Neutrophil (primary cell): ENCODE measurements at regions not wholly inside any gene's neighbourhood (a gene's known extent, or its start where the extent isn't known, plus 50 kb on each side); places are given as distances from the start of the nearest gene placed in this dataset.
"Not testable (repeated sequence)": the region's sequence is repeated elsewhere in the genome, so short reads cannot be mapped to it uniquely, and the experiment has no call there.

Source experiments
- H3K27ac ChIP-seq: fragments of 200-600 bp; sonication (generic); 2 replicates; pipeline ENCODE4 v1.5.1; 2016; ENCODE audit warnings: mild to moderate bottlenecking, moderate library complexity
- H3K27me3 ChIP-seq: fragments of 200-600 bp; sonication (generic); 2 replicates; pipeline ENCODE4 v1.6.0; 2016; ENCODE audit warnings: mild to moderate bottlenecking
- H3K36me3 ChIP-seq: fragments of 200-600 bp; sonication (generic); 2 replicates; pipeline ENCODE4 v1.5.1; 2017
- H3K4me1 ChIP-seq, 2 experiments: fragments of 200-600 bp in 1 of 2; sonication (generic) in 1 of 2; 1 replicate in 1 of 2; 2 replicates in 1 of 2; pipeline versions ENCODE4 v1.5.1 to v1.6.1; 2013 to 2016; ENCODE audit warnings: low read depth in 1 of 2, low read length in 1 of 2, mild to moderate bottlenecking in 1 of 2, moderate library complexity in 1 of 2; ENCODE audit not compliant: control insufficient read depth in 1 of 2, insufficient read depth in 1 of 2
- H3K4me3 ChIP-seq, 2 experiments: fragments of 200-600 bp in 1 of 2; sonication (generic) in 1 of 2; 1 replicate in 1 of 2; 2 replicates in 1 of 2; pipeline ENCODE4 v1.5.1; 2013 to 2016; ENCODE audit warnings: low read depth in 1 of 2, low read length in 1 of 2, mild to moderate bottlenecking in 1 of 2, moderate library complexity in 1 of 2
- H3K9me3 ChIP-seq: fragments of 200-600 bp; sonication (generic); 2 replicates; pipeline ENCODE4 v1.5.1; 2016
- TF ChIP-seq, protein P1 (sequence below): fragments of 200-600 bp; sonication (generic); IDR thresholded peaks from 2 replicates; pipeline ENCODE4 v1.5.1; 2016; ENCODE audit warnings: antibody characterized with exemption

DNA sequence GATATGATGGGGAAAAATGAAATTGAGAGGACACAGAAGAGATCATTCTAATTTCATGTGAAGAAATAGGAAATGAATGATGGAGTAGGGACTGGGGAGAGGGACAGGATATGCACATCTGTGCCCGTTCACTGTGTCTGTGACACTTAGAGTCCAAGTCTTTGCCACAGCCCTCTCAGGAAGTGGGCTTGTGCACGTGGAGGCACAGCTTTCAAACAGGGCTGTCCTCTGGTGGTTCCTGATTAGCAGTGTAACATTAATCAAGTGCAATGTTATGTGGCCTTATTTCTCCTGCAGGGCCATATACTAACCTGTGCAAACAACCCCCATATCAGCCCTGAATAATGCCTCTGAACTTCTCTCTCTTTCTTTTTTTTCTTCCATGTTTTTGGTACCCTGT lies 312.2 kb upstream of the FAM98A start:
- Histone ChIP-seq H3K27ac (no peak overlapping the region), H3K27me3 (no peaks in the 10 kb centered on the region), H3K36me3 (no peaks in the 10 kb centered on the region), H3K9me3 (no peaks in the 10 kb centered on the region), H3K4me1 (no peaks in the 10 kb centered on the region), H3K4me3 (no peak overlapping the region)
- TF ChIP-seq, protein P1, sequence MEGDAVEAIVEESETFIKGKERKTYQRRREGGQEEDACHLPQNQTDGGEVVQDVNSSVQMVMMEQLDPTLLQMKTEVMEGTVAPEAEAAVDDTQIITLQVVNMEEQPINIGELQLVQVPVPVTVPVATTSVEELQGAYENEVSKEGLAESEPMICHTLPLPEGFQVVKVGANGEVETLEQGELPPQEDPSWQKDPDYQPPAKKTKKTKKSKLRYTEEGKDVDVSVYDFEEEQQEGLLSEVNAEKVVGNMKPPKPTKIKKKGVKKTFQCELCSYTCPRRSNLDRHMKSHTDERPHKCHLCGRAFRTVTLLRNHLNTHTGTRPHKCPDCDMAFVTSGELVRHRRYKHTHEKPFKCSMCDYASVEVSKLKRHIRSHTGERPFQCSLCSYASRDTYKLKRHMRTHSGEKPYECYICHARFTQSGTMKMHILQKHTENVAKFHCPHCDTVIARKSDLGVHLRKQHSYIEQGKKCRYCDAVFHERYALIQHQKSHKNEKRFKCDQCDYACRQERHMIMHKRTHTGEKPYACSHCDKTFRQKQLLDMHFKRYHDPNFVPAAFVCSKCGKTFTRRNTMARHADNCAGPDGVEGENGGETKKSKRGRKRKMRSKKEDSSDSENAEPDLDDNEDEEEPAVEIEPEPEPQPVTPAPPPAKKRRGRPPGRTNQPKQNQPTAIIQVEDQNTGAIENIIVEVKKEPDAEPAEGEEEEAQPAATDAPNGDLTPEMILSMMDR: no peak

- Histone ChIP-seq H3K4me3 (no peak overlapping the region), H3K27ac (no peak overlapping the region), H3K4me1 (no peaks in the 10 kb centered on the region), H3K36me3 (no peaks in the 10 kb centered on the region), H3K27me3 (no peaks in the 10 kb centered on the region), H3K9me3 (no peaks in the 10 kb centered on the region)
- TF ChIP-seq, protein P1: no peak
Observed at GRCh38 chr2:33909945-33910695, 311.0 kb upstream of the FAM98A start.

DNA sequence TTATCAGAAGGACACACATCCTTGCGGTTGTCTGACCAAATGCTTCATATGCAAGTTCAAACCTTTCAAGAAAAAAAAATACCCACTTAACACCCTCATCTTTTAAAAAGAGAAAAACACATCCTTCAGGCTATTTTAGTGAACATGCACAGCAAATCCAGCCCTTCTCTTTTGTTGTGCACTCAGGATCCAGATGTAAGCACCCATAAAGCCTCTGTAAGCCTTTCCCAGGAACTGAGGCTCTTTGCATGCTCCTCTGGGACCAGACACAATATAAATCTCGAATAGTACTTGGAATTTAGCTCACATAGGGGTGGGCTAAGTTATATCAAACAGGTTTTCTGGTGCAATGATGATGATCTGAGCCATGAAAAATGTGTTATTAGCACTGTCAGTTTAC lies 308.8 kb upstream of the FAM98A start:
- TF ChIP-seq, protein P1: no peak
- H3K4me1 ChIP-seq: peaks cover 4 to 6% of the 10 kb centered on the region in 2 experiments
- no peak overlapping the region for H3K27ac ChIP-seq
- no peaks in the 10 kb centered on the region for H3K9me3 ChIP-seq
- H3K36me3 ChIP-seq: no peaks in the 10 kb centered on the region
- H3K4me3 ChIP-seq: no peak overlapping the region
- H3K27me3 ChIP-seq: no peaks in the 10 kb centered on the region

- not testable (repeated sequence) for H3K27me3 ChIP-seq, H3K27ac ChIP-seq, H3K4me1 ChIP-seq, H3K9me3 ChIP-seq, H3K36me3 ChIP-seq, H3K4me3 ChIP-seq
Observed at GRCh38 chr2:33906129-33906528, 307.0 kb upstream of the FAM98A start.

GRCh38 chr2:33904801-33905200 lies 305.7 kb upstream of the FAM98A start:
- H3K4me3 ChIP-seq: no peak overlapping the region
- H3K27ac ChIP-seq: no peak overlapping the region
- no peaks in the 10 kb centered on the region for H3K36me3 ChIP-seq
- no peaks in the 10 kb centered on the region for H3K9me3 ChIP-seq
- no peaks in the 10 kb centered on the region for H3K27me3 ChIP-seq
- peaks cover 5 to 7% of the 10 kb centered on the region in 2 experiments for H3K4me1 ChIP-seq
- TF ChIP-seq, protein P1: no peak

GRCh38 chr2:33903701-33904100 lies 304.6 kb upstream of the FAM98A start:
- H3K27me3 ChIP-seq: no peaks in the 10 kb centered on the region
- TF ChIP-seq, protein P1: no peak
- peaks cover 5 to 7% of the 10 kb centered on the region in 2 experiments for H3K4me1 ChIP-seq
- H3K9me3 ChIP-seq: no peaks in the 10 kb centered on the region
- H3K27ac ChIP-seq: no peak overlapping the region
- no peak overlapping the region for H3K4me3 ChIP-seq
- H3K36me3 ChIP-seq: no peaks in the 10 kb centered on the region
